ENCODE measurements at regions not wholly inside any gene's neighbourhood (a gene's known extent, or its start where the extent isn't known, plus 50 kb on each side); places are given as distances from the start of the nearest gene placed in this dataset.

- TF ChIP-seq CTCF (IDR thresholded peaks at IDR 0.05) (no peak), POLR2A (IDR thresholded peaks at IDR 0.05) (no peak)
Measured at GRCh38 chr11:69396051-69396947, 85.2 kb upstream of the LINC01488 start.

Measured in esophagus squamous epithelium (tissue), 4 donors.